ENCODE measurements at regions not wholly inside any gene's neighbourhood (a gene's known extent, or its start where the extent isn't known, plus 50 kb on each side); places are given as distances from the start of the nearest gene placed in this dataset.
"Not testable (repeated sequence)": the region's sequence is repeated elsewhere in the genome, so short reads cannot be mapped to it uniquely, and the experiment has no call there.

GRCh38 chrX:18102006-18102405 is 118.7 kb downstream of the BEND2 start:
- no peak for DNase-seq

GRCh38 chrX:18101087-18101486 is 119.6 kb downstream of the BEND2 start:
- no peak for DNase-seq

GRCh38 chrX:18099745-18100144 is 120.9 kb downstream of the BEND2 start:
- DNase-seq = no peak

- DNase-seq = no peak
Measured at GRCh38 chrX:18098763-18099162, 121.9 kb downstream of the BEND2 start.

GRCh38 chrX:18076434-18076833 is 144.3 kb downstream of the BEND2 start:
- no peak for DNase-seq

- DNase-seq = no peak
Measured at GRCh38 chrX:18075603-18076002, 145.1 kb downstream of the BEND2 start.

- DNase-seq = not testable (repeated sequence)
Measured at GRCh38 chrX:18068045-18068444, 152.6 kb downstream of the BEND2 start.

GRCh38 chrX:18065956-18066355 is 154.7 kb downstream of the BEND2 start:
- no peak for DNase-seq

- DNase-seq = no peak
Measured at GRCh38 chrX:18051690-18052089, 169.0 kb downstream of the BEND2 start.

- no peak for DNase-seq
Measured at GRCh38 chrX:18047491-18047890, 173.2 kb downstream of the BEND2 start.

- DNase-seq = no peak
Measured at GRCh38 chrX:18045436-18045835, 175.2 kb downstream of the BEND2 start.

- no peak for DNase-seq
Measured at GRCh38 chrX:18042776-18043175, 177.9 kb downstream of the BEND2 start.

GRCh38 chrX:18041656-18042055 is 179.0 kb downstream of the BEND2 start:
- DNase-seq = no peak

GRCh38 chrX:18039023-18039422 is 177.9 kb upstream of the RAI2 start:
- no peak for DNase-seq

- no peak for DNase-seq
Measured at GRCh38 chrX:18036394-18036793, 175.3 kb upstream of the RAI2 start.

- no peak for DNase-seq
Measured at GRCh38 chrX:18034945-18035344, 173.8 kb upstream of the RAI2 start.

GRCh38 chrX:18034504-18034903 is 173.4 kb upstream of the RAI2 start:
- no peak for DNase-seq

GRCh38 chrX:18032486-18033221 is 171.6 kb upstream of the RAI2 start:
- DNase-seq = no peak

- DNase-seq = no peak
Measured at GRCh38 chrX:18031726-18032375, 170.8 kb upstream of the RAI2 start.

GRCh38 chrX:18030656-18031055 is 169.6 kb upstream of the RAI2 start:
- not testable (repeated sequence) for DNase-seq

GRCh38 chrX:18026166-18026565 is 165.1 kb upstream of the RAI2 start:
- no peak for DNase-seq

- no peak for DNase-seq
Measured at GRCh38 chrX:18017411-18017810, 156.3 kb upstream of the RAI2 start.

- DNase-seq = no peak
Measured at GRCh38 chrX:18016941-18017340, 155.8 kb upstream of the RAI2 start.

GRCh38 chrX:18010253-18010652 is 149.2 kb upstream of the RAI2 start:
- peak; percentile 74 for DNase-seq

- no peak for DNase-seq
Measured at GRCh38 chrX:18003876-18004275, 142.8 kb upstream of the RAI2 start.

Measured in NCI-H526 treated with DMSO at 0.1 percent for 48 hours (cell line).